HepG2 (cell line): ENCODE measurements at regions not wholly inside any gene's neighbourhood (a gene's known extent, or its start where the extent isn't known, plus 50 kb on each side); places are given as distances from the start of the nearest gene placed in this dataset.
"Not testable (repeated sequence)": the region's sequence is repeated elsewhere in the genome, so short reads cannot be mapped to it uniquely, and the experiment has no call there.

ENCODE experiments used
- ATAC-seq: fragments of 200-7000 bp; cut with Tn5 transposase; 3 replicates; pipeline ENCODE4 v1.9.1; 2020; ENCODE audit warnings: mild to moderate bottlenecking, moderate library complexity
- BruUV-seq: library from RNA; stranded (reverse); fragments of 400-500 nt; replicated peaks from 2 replicates; lab custom pipeline; 2021; lab: Mats Ljungman, UMichigan
- CTCF ChIA-PET: fragments of 300-600 bp; formaldehyde crosslinking; extraction: SDS; loops from one replicate; lab custom pipeline; 2021; ENCODE audit warnings: low total read pairs, inconsistent platforms, low intra/inter-chr PET ratio; lab: Yijun Ruan, JAX
- POLR2A ChIA-PET: fragments of 350-600 bp; sonication (Branson Sonifier 250); formaldehyde crosslinking; loops from one replicate; lab custom pipeline; 2020; ENCODE audit warnings: antibody characterized with exemption, inconsistent platforms; lab: Yijun Ruan, JAX
- DNase-seq: peaks from one replicate; pipeline ENCODE4 v3.0.0-alpha.2; 2015; ENCODE audit warnings: low spot score
- FAIRE-seq: peaks from 3 replicates; lab custom pipeline; 2011; peaks lifted over from hg19 to GRCh38; lab: Jason Lieb, UNC
- H2AFZ ChIP-seq: one replicate; pipeline ENCODE4 v1.6.1; 2011; ENCODE audit warnings: low read length, inconsistent platforms
- H3K27ac ChIP-seq: fragments of 300-600 bp; 3 replicates; pipeline ENCODE4 v1.8.0; 2011; ENCODE audit warnings: mixed run types, mild to moderate bottlenecking, mixed read lengths, low read length, inconsistent platforms; ENCODE audit not compliant: insufficient read depth; ENCODE audit errors: extremely low read length
- H3K27me3 ChIP-seq, 2 experiments: fragments of 200-600 bp in 1 of 2; 2 replicates in 1 of 2; 3 replicates in 1 of 2; pipeline versions ENCODE4 v1.6.0 to v1.8.0; 2011; ENCODE audit warnings: low read length in 2 of 2, mild to moderate bottlenecking in 2 of 2, moderate library complexity in 2 of 2, inconsistent platforms in 1 of 2; ENCODE audit not compliant: insufficient read depth in 2 of 2, control insufficient read depth in 1 of 2
- H3K36me3 ChIP-seq, 2 experiments: fragments of 200-600 bp in 1 of 2; replicated peaks in 1 of 2; 2 replicates in 1 of 2; 3 replicates in 1 of 2; pipeline versions ENCODE4 v1.5.1 to v1.8.0; 2011; ENCODE audit warnings: low read length in 2 of 2, inconsistent platforms in 1 of 2; ENCODE audit not compliant: insufficient read depth in 2 of 2, control insufficient read depth in 1 of 2
- H3K4me1 ChIP-seq: 2 replicates; pipeline ENCODE4 v1.5.1; 2012; ENCODE audit warnings: low read length, inconsistent platforms; ENCODE audit not compliant: insufficient read depth
- H3K4me2 ChIP-seq: 2 replicates; pipeline ENCODE4 v1.6.0; 2011; ENCODE audit warnings: low read depth, low read length, inconsistent platforms
- H3K4me3 ChIP-seq, 3 experiments: fragments of 200-600 bp in 1 of 3; sonication (generic), shearing (Covaris generic) in 1 of 3; replicated peaks in 1 of 3; 2 replicates each; pipeline ENCODE4 v1.5.1; 2011 to 2016; ENCODE audit warnings: low read length in 3 of 3, inconsistent platforms in 2 of 3, low read depth in 2 of 3, mild to moderate bottlenecking in 2 of 3, control low read depth in 1 of 3, mixed read lengths in 1 of 3; ENCODE audit not compliant: insufficient read depth in 1 of 3
- H3K79me2 ChIP-seq: one replicate; pipeline ENCODE4 v1.6.1; 2011; ENCODE audit warnings: low read length, inconsistent platforms; ENCODE audit not compliant: insufficient read depth
- H3K9ac ChIP-seq: 2 replicates; pipeline ENCODE4 v1.6.0; 2011; ENCODE audit warnings: mild to moderate bottlenecking, low read depth, low read length, inconsistent platforms; ENCODE audit not compliant: insufficient read depth
- H3K9me3 ChIP-seq: 2 replicates; pipeline ENCODE4 v1.5.1; 2012; ENCODE audit warnings: mild to moderate bottlenecking, low read length
- H4K20me1 ChIP-seq: 2 replicates; pipeline ENCODE4 v1.6.0; 2011; ENCODE audit warnings: inconsistent platforms, mild to moderate bottlenecking, low read length, moderate library complexity; ENCODE audit not compliant: insufficient read depth
- WGBS: methylation state at CpG from one replicate; pipeline ENCODE4 v1.1.6; 2017; ENCODE audit warnings: low lambda C conversion rate; 5-methylcytosine and 5-hydroxymethylcytosine counted together
- in situ Hi-C: cut with HindIII; loops from 2 replicates; pipeline ENCODE4 v1.10.0; 2017; ENCODE audit warnings: low pct_unique_long_range_greater_than_20kb; ENCODE audit not compliant: extremely low pct_ligation_motif_present
- intact Hi-C: fragments of 100-400 bp; cut with micrococcal nuclease; formaldehyde crosslinking; loops from one replicate; pipeline ENCODE4 v1.10.0; 2022; ENCODE audit not compliant: unreplicated experiment

DNA sequence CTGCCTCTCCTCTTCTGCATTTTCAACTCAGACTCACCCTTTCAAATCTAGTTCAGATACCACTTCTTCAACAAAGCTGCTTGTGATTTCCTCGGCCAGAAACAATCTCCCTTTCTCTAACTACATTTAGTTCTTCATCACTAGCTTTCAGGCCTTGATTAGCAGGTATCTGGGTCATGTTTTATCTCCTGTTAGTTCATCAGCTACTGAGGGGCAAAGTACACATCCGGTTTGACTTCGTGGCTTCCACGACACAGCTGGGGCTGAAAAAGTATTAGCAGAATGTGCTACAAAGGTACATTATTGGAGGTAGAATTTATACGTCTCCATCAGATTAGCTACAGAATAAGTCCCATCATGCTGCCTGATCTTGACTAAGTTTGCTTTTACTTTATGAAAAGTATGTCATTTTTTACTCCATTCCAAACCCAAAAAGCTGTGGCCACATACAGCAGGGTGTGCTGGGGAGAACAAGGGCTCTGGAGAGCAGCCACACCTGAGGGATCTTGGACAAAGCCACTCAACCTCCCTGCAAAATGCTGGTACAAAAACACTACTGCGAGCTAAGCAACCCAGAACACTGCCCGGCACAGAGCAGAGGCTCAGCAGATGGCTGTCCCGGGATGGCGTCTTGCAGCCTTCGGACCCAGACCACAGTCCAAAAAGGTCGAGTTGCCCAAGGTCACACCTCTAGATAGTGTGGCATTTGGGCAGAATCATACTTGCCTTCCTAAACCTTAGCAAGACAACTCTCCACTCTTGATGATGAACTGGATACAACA, 120.5 kb upstream of the PRKX start:
- H3K79me2 ChIP-seq, H4K20me1 ChIP-seq, H3K27me3 ChIP-seq, H3K36me3 ChIP-seq, H3K4me3 ChIP-seq, H2AFZ ChIP-seq, DNase-seq, H3K4me2 ChIP-seq, intact Hi-C loops, H3K9me3 ChIP-seq, CTCF ChIA-PET, POLR2A ChIA-PET, H3K27ac ChIP-seq, H3K9ac ChIP-seq, in situ Hi-C loops, H3K4me1 ChIP-seq, FAIRE-seq: not testable (repeated sequence)
- no CpG with 5 or more reads among the region's 11 CpGs for WGBS
- peak; percentile 59 for ATAC-seq
- TSS peak; percentile 28 for BruUV-seq

DNA sequence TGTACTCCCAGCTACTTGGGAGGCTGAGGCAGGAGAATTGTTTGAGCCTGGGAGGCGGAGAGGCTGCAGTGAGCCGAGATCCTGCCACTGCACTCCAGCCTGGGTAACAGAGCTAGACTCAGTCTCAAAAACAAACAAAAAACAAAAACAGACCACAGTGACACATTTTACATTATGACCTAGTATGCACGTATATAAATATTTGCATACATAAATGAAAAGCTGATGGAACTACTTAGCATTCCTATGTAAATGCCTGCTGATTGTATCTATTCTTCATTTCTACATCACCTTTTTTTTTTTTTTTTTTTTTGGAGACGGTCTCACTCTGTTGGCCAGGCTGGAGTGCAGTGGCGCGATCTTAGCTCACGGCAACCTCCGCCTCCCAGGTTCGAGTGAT, 116.6 kb upstream of the PRKX start:
- H2AFZ ChIP-seq, H3K9ac ChIP-seq, H4K20me1 ChIP-seq, intact Hi-C loops, H3K4me1 ChIP-seq, H3K4me2 ChIP-seq, H3K27me3 ChIP-seq, CTCF ChIA-PET, H3K9me3 ChIP-seq, FAIRE-seq, POLR2A ChIA-PET, DNase-seq, H3K27ac ChIP-seq, H3K36me3 ChIP-seq, BruUV-seq, H3K79me2 ChIP-seq, H3K4me3 ChIP-seq, in situ Hi-C loops, ATAC-seq: not testable (repeated sequence)
- no CpG with 5 or more reads among the region's 9 CpGs for WGBS

- ATAC-seq, H3K4me2 ChIP-seq, POLR2A ChIA-PET, H2AFZ ChIP-seq, H3K27me3 ChIP-seq, H3K9me3 ChIP-seq, FAIRE-seq, H3K9ac ChIP-seq, H3K4me1 ChIP-seq, BruUV-seq, H3K79me2 ChIP-seq, H3K36me3 ChIP-seq, H3K4me3 ChIP-seq, H4K20me1 ChIP-seq, in situ Hi-C loops, DNase-seq, H3K27ac ChIP-seq, CTCF ChIA-PET, intact Hi-C loops: not testable (repeated sequence)
- WGBS: no CpG with 5 or more reads among the region's 12 CpGs
Measured at GRCh38 chrX:3829041-3829531, 115.6 kb upstream of the PRKX start.

GRCh38 chrX:3828378-3829040, 115.1 kb upstream of the PRKX start:
- no CpG with 5 or more reads among the region's 20 CpGs for WGBS
- H3K36me3 ChIP-seq, H2AFZ ChIP-seq, H3K4me3 ChIP-seq, H3K9me3 ChIP-seq, FAIRE-seq, ATAC-seq, H3K4me2 ChIP-seq, H3K4me1 ChIP-seq, H3K27me3 ChIP-seq, H3K79me2 ChIP-seq, H3K27ac ChIP-seq, in situ Hi-C loops, BruUV-seq, POLR2A ChIA-PET, intact Hi-C loops, DNase-seq, CTCF ChIA-PET, H4K20me1 ChIP-seq, H3K9ac ChIP-seq: not testable (repeated sequence)
